Inferior parietal cortex (tissue), 1 donor: ENCODE measurements at regions not wholly inside any gene's neighbourhood (a gene's known extent, or its start where the extent isn't known, plus 50 kb on each side); places are given as distances from the start of the nearest gene placed in this dataset.
A peak's percentile ranks its signal among the peaks of the same experiment; 100 is the strongest.
"Not testable (repeated sequence)": the region's sequence is repeated elsewhere in the genome, so short reads cannot be mapped to it uniquely, and the experiment has no call there.

ENCODE experiments used
- DNase-seq: peaks from one replicate; pipeline ENCODE4 v3.0.0-alpha.2; 2016; ENCODE audit errors: extremely low spot score

DNA sequence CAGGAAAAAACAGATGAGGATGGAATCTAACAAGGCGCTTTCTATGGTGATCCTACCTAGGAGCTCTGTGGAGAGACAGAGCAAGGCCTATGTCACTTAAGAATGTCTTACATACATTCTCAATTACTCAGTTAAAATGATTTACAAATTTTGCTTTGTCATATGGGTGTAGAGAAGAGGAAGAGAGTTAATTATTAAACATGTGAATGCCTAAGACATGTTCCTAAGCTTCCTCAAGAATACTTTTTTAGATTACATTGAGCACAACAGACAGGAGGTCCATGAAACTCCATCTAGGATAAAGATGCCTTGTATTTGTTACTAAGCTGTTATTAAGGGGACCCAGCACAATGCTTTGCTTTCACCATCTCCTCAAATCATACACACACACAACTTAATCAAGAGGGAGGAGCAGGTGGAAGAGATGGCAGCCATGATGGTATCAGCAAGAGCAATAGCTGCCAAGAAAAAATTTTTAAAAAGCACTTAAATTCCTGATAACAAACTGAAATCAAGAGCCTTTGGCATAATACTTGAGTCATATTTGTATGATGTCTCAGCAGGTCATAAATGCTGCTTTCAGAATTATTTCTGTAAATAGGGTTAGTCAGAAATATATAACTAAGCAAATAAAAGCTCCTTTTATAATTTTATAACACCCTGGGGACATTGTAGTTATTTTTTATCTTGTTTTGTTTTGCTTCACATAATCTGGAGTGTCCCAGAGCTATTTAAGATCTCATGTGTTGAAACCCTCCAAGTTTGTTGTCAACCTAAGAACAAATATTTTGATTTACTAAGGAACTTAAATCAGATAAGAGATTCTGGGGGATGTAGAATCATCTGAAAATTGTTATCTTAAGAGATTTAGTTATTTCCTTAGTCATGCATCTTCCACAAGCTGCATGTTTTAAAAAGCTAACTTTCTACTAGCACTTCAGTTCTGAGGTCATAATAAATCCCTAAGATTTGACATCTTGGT lies 70.0 kb upstream of the CD2AP start:
- no peak for DNase-seq

DNA sequence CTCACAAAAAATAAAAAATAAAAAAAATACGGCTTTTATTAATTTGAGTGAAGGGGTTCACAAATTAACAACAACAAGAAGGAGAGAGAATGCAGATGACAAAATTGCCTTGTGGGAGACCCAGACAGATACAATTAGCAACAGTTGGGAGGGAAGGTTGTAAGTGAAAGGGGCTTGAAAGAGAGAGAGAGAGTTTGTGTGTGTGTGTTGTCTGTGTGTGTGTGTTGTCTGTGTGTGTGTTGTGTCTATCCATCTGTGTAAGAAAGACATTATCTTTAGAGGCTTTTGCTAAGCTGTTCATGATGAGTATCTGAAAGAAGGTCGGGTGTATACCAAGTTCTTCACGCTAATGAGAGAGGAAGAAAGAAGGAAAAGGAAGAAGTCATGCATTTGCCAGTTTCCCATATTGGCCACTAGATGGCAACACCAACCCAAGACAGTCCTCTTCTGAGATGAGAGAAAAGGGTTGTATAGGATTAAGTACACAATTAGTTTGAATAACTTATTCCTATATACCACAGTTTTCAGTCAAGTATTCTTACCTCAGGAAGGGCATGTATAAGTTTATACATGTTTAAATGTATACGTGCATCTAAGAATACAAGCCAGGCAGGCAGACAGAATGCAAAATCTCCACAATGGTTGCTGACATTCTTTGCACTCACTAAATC lies 63.7 kb upstream of the CD2AP start:
- DNase-seq: peak; percentile 84

DNA sequence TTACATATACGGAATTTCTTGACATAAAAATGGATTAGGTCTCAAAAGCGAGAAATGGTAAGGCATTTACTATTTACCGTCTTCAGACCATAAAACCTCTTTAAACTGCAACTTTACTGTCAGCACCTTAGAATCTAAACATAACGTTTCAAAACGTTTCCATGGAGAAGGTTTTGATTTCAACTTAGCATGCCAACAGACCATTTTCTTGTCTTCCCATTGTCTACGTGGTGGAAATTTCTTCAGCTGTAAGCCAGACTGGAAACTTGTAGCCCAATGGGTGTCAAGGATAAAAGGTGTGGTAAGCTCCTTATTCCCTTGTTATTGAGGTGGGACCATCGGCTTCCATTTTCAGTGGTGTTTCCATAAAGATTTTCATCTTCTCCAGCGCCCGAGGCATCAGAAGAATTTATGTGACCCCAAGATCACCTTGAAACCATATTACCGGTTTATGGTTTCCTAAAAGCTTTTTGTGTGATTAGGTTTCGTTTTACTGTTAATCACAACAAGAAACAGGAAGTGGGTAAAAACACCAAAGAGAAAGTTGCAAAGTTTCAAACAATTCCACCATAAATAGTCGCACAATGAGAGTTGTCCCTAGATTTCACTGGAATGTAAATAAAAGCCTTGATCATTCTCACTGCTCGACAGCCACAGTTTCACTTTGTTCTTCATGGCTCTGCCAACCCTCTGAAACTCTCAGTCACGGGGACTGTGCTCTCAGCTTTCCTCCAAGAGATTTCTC lies 63.0 kb upstream of the CD2AP start:
- DNase-seq: peak; percentile 17

DNA sequence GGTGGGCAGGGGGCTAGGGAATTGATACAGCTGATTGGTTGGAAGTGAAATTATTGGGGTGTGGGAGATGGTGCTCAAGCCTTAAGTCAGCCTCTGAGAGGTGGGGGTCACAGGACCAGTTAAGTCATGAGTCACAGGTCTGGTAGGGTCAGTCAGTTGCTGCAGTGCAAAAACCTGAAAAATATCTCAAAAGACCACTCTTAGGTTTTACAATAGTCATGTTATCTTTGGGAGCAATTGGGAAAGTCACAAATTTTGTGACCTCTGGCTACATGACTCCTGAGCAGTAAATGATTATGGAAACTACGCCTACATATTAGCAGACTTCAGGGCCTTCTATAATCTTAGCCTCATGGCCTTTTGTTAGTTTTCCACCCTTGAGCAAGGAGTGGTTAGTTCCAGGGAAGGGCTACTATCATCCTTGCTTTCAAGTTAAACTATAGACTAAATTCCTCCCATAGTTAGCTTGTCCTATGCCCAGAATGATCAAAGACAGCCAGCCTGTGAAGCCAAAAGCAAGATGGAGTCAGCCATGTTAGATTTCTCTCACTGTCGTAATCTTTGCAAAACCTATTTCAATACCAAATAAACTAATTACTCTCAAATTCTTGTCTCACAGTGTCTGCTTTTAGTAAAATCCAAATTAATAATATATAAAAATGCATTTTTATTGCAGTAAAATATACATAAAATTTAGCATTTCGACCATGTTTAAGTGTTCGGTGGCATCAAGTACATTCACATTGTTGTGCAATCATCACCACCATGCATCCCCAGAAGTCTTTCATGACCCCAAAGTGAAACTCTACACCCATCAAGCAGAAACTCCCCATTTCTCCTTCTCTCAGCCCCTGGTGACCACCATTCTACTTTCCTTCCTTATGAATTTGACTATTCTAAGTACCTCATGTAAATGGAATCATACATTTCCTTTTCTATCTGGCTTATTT lies 60.9 kb upstream of the CD2AP start:
- DNase-seq: no peak

DNA sequence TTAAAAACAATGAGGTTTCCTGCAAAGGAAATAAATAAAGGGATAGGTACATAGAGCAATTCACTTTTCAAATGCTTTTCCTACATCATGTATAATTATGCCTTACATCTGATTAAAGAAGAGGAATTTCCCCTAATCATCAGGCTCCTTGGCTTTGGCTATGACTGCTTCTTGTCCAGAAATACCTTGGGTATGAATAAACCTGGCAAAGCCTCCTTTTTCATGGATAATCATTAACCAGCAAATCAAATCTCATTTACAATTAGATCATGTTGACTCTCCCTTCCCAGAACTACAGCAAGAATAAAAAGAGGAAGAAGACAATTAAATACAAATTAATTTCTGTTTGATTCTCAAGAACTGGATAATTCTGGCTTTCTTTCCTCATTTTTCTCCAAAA lies 58.0 kb upstream of the CD2AP start:
- DNase-seq: no peak

DNA sequence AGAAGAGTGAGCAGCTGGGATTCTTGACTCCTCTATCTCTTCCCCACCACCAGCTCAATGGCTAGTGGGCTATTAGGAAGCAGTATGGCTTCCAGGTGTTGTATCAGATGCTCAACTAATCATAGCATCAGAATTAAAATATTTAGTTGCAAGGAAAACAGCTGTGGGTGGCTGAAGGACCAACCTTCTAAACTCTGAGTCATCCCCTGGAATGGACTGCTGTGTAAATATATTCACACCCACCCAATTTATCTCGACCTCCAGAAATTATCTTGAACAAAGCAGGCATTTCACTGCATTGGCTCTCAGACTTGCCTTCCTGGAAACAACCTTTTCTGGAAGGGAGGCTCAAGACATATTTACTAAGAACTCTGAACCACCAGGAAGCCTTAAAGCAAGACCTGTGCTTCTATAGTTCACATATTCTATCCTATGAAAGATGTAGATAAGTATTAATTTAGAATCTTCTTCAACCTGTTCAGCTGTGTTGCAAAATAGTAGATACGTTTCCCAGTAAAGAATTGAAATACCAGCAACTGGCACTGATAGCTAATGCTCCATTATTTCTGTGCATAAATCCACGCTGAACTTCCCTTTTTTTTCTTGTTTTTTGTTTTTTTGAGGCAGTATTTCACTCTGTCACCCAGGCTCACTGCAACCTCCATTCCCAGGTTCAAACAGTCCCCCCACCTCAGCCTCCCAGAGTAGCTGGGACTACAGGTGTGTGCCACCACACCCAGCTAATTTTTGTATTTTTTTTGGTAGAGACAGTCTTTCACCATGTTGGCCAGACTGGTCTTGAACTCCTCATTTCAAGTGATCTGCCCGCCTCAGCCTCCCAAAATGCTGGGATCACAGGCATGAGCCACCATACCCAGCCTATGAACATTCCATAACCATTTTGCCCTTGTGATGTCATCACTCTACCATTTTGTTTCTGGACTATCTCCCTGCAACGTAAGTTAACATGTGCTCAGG lies 56.9 kb upstream of the CD2AP start:
- peak; percentile 32 for DNase-seq

DNA sequence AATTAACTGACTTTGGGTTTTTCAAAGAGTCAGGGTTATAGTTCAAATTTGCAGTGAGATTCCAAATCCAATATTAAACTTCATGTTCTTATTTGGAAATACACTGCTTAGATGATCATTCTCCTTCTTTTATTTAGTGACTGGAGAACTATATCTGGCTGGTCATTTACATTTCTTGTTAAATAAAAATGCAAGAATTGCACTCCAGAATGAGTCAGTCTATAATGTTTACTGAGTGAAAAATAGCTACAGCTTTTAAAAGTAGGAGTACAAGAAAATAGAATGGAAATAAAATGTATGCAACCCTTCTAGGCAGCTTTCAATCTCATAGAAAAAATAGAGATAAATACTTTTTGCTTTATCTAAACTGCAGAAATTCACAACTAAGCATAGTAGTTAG lies 54.5 kb upstream of the CD2AP start:
- DNase-seq: no peak

DNA sequence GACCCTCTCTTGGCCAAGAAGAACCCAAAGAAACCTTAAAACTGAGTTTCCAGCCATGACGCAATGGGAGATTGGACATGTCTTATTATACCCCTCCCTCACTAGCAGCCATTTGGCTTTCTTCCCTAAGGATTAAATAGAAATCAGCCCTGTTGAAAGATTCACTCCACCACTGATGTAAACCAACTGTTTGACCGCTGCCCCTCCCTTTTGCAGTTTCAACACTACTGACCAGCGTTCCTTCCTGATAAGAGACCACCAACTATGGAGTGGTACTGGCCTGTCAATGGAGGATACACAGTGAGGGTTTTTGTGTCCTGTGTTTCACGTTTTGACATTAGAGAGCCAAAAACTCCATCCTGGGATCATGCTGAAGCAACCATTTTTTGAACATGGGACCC lies 53.2 kb upstream of the CD2AP start:
- no peak for DNase-seq

DNA sequence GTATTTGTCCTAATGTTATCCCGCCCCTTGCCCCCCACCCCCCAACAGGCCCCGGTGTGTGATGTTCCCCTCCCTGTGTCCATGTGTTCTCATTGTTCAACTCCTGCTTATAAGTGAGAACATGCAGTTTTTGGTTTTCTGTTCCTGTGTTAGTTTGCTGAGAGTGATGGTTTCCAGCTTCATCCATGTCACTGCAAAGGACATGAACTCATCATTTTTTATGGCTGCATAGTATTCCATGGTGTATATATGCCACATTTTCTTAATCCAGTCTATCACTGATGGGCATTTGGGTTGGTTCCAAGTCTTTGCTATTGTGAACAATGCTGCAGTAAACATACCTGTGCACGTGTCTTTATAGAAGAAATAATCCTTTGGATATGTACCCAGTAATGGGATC lies 51.9 kb upstream of the CD2AP start:
- not testable (repeated sequence) for DNase-seq

DNA sequence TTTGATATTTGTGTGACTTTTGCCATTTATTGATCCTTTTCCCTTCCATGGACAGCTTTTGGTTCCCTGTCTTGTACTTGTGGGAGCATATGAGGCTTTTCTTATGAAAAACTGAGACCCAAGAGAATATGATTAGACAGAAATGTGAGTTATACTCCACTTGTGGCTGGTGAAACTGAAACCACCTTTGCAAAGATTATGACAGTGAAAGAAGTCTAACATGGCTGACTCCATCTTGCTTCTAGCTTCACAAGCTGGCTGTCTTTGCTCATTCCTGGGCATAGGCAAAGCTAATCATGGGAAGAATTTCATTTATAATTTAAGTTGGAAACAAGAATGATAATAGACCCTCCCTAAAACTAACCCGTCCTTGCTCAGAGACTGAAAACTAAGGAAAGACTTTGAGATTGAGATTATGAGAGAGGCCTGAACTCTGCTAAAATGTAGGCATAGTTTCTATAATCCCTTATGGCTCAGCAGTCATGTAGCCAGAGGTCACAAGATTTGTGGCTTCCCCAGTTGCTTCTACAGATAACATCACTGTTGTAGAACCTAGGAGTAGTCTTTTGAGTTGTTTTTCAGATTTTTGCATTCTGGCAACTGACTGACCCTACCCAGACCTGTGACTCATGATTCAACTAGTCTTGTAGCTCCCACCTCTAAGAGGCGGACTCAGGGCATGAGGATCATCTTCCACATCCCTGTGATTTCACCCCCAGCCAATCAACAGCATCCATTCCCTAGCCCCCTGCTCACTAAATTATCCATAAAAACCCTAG lies 50.9 kb upstream of the CD2AP start:
- no peak for DNase-seq

DNA sequence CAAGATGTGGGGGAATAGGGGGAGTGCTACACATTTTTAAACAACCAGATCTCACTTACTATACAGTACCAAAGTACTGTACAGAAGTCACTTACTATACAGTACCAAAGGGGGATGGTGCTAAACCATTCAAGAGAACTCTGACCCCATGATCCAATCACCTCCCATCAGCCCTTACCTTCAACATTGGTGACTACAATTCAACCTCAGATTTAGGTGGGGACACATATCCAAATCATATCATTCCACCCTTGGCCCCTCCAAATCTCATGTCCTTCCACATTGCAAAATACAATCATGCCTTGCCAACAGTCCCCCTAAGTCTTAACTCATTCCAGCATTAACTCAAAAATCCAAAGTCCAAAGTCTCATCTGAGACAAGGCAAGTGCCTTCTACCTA lies 49.9 kb upstream of the CD2AP start:
- DNase-seq: no peak
